ENCODE measurements at regions not wholly inside any gene's neighbourhood (a gene's known extent, or its start where the extent isn't known, plus 50 kb on each side); places are given as distances from the start of the nearest gene placed in this dataset.

- H3K9ac ChIP-seq (ENCODE audit: low read depth, low read length) = no peak overlapping the region
- no peaks in the 10 kb centered on the region for H3K36me3 ChIP-seq (ENCODE audit: insufficient read depth, low read length)
- no peaks in the 10 kb centered on the region for H3K9me3 ChIP-seq (ENCODE audit: control insufficient read depth, insufficient read depth, low read length)
- no peaks in the 10 kb centered on the region for H3K4me1 ChIP-seq (ENCODE audit: insufficient read depth, low read length)
Observed at GRCh38 chr18:56322406-56322805, 316.0 kb downstream of the TXNL1 start.

- Histone ChIP-seq H3K9ac (ENCODE audit: low read depth, low read length) (no peak overlapping the region), H3K4me1 (ENCODE audit: insufficient read depth, low read length) (no peaks in the 10 kb centered on the region), H3K36me3 (ENCODE audit: insufficient read depth, low read length) (no peaks in the 10 kb centered on the region), H3K9me3 (ENCODE audit: control insufficient read depth, insufficient read depth, low read length) (no peaks in the 10 kb centered on the region)
Observed at GRCh38 chr18:56321470-56321869, 316.9 kb downstream of the TXNL1 start.

GRCh38 chr18:56319953-56320352, 318.4 kb downstream of the TXNL1 start:
- Histone ChIP-seq H3K9ac (ENCODE audit: low read depth, low read length) (no peak overlapping the region), H3K4me1 (ENCODE audit: insufficient read depth, low read length) (no peaks in the 10 kb centered on the region), H3K9me3 (ENCODE audit: control insufficient read depth, insufficient read depth, low read length) (no peaks in the 10 kb centered on the region), H3K36me3 (ENCODE audit: insufficient read depth, low read length) (no peaks in the 10 kb centered on the region)

DNA sequence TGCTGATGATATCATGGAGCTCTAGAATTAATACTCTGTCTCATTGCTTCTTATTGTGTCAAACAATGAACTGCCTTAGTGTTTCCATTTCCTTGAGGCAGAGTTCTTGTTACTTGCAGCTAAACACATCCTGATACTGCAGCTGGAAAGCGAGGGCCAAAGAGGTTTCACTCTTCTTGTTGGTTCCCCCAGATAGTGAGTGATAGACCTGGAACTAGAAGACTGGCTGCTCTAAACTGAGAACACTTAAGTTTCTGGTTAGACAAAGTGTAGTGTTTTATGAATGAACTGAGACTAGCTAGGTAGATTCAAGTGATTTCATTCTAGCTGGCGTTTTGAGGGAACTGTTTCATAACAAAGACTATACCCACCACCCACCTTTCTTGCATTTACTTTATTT, 321.7 kb downstream of the TXNL1 start:
- no peaks in the 10 kb centered on the region for H3K4me1 ChIP-seq (ENCODE audit: insufficient read depth, low read length)
- H3K9me3 ChIP-seq (ENCODE audit: control insufficient read depth, insufficient read depth, low read length) = no peaks in the 10 kb centered on the region
- H3K9ac ChIP-seq (ENCODE audit: low read depth, low read length) = no peak overlapping the region
- no peaks in the 10 kb centered on the region for H3K36me3 ChIP-seq (ENCODE audit: insufficient read depth, low read length)

- H3K36me3 ChIP-seq (ENCODE audit: insufficient read depth, low read length) = no peaks in the 10 kb centered on the region
- no peak overlapping the region for H3K9ac ChIP-seq (ENCODE audit: low read depth, low read length)
- no peaks in the 10 kb centered on the region for H3K4me1 ChIP-seq (ENCODE audit: insufficient read depth, low read length)
- no peaks in the 10 kb centered on the region for H3K9me3 ChIP-seq (ENCODE audit: control insufficient read depth, insufficient read depth, low read length)
Observed at GRCh38 chr18:56315363-56315762, 323.0 kb downstream of the TXNL1 start.

GRCh38 chr18:56314396-56314795, 324.0 kb downstream of the TXNL1 start:
- Histone ChIP-seq H3K4me1 (ENCODE audit: insufficient read depth, low read length) (no peaks in the 10 kb centered on the region), H3K36me3 (ENCODE audit: insufficient read depth, low read length) (no peaks in the 10 kb centered on the region), H3K9me3 (ENCODE audit: control insufficient read depth, insufficient read depth, low read length) (no peaks in the 10 kb centered on the region), H3K9ac (ENCODE audit: low read depth, low read length) (no peak overlapping the region)

DNA sequence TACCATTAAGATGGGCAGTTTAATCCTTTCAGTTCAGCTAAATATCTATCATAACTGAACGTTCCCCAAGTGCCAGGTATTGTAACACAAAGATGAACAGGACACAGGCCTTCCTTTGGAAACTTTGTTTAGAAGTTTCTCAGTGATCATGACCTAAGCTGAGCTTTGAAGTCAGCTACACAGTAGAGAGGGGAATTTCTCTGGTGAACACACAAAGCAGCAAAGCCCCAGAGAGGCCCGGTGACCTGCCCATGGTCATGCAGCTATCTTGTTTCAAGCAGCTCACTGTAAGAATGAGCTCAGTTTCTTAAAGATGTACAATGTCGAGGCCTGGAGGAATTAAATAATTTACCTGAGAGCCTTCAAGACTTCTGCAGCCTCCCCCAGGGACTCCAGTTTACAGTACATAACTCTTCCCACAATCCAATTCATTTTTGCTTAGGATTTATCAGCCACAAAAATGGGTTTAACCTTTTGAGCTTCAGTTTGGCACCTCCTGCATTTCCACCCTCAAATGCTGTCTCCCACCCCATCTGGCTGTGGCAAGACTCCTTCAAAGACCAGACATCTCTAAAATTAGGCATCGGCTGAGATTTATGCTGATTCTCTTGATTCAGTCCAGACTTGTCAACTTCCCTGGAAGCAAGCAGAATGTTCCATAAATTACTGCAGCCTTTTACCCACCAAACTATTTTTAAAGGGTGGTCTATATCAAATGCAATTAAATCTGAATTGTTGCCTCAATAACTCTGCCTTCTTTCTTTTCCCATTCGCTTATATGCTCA, 325.6 kb downstream of the TXNL1 start:
- Histone ChIP-seq H3K9ac (ENCODE audit: low read depth, low read length) (no peak overlapping the region), H3K9me3 (ENCODE audit: control insufficient read depth, insufficient read depth, low read length) (no peaks in the 10 kb centered on the region), H3K36me3 (ENCODE audit: insufficient read depth, low read length) (no peaks in the 10 kb centered on the region), H3K4me1 (ENCODE audit: insufficient read depth, low read length) (no peaks in the 10 kb centered on the region)

DNA sequence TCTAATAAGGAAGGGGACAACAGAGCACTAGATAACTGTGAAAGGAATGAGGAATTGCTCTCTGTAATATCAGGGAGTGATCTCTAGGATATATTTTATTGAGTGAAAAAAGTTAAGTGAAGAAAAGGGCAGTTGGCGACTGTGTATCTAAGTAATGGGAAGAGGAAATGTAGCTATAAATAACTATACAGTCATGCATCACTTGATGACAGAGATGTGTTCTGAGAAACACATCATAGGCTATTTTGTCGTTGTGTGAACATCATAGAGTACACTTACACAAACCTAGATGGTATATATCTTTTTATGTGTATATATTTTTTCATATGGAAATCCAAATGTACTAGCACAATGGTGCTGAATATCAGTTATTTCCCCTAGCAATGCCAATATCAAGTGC, 329.3 kb downstream of the TXNL1 start:
- no peak overlapping the region for H3K9ac ChIP-seq (ENCODE audit: low read depth, low read length)
- H3K4me1 ChIP-seq (ENCODE audit: insufficient read depth, low read length) = peaks cover 7% of the 10 kb centered on the region; the same call in 1 of the 2 replicates
- no peaks in the 10 kb centered on the region for H3K9me3 ChIP-seq (ENCODE audit: control insufficient read depth, insufficient read depth, low read length)
- no peaks in the 10 kb centered on the region for H3K36me3 ChIP-seq (ENCODE audit: insufficient read depth, low read length)

GRCh38 chr18:56307354-56308170, 330.8 kb downstream of the TXNL1 start:
- Histone ChIP-seq H3K4me1 (ENCODE audit: insufficient read depth, low read length) (peaks cover 7% of the 10 kb centered on the region; the same call in 1 of the 2 replicates), H3K9ac (ENCODE audit: low read depth, low read length) (no peak overlapping the region), H3K36me3 (ENCODE audit: insufficient read depth, low read length) (no peaks in the 10 kb centered on the region), H3K9me3 (ENCODE audit: control insufficient read depth, insufficient read depth, low read length) (no peaks in the 10 kb centered on the region)

DNA sequence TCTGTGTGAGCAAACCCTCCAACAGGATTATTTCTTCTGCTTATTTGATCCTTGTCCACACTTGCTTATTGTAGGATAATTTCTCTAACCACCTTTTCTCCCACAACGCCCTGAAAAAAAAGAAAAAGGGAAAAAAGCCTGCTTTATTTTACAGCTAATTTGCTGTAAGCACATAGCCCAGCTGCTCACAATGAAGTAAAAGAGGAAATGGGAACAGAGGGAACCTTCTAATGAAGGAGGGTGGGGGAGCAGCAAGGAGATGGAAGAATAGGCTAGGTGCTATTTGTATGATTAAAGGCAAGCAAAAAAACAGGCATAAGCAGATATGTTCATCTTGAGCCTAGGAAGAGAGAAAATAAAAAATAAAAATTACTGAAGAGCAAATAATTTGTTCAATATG, 331.6 kb downstream of the TXNL1 start:
- Histone ChIP-seq H3K9me3 (ENCODE audit: control insufficient read depth, insufficient read depth, low read length) (no peaks in the 10 kb centered on the region), H3K9ac (ENCODE audit: low read depth, low read length) (no peak overlapping the region)

GRCh38 chr18:56305583-56305982, 332.8 kb downstream of the TXNL1 start:
- Histone ChIP-seq H3K9ac (ENCODE audit: low read depth, low read length) (no peak overlapping the region), H3K4me1 (ENCODE audit: insufficient read depth, low read length) (peaks cover 7% of the 10 kb centered on the region; the same call in 1 of the 2 replicates), H3K9me3 (ENCODE audit: control insufficient read depth, insufficient read depth, low read length) (no peaks in the 10 kb centered on the region), H3K36me3 (ENCODE audit: insufficient read depth, low read length) (no peaks in the 10 kb centered on the region)

More for the DNA sequence above, 331.6 kb downstream of the TXNL1 start:
- no peaks in the 10 kb centered on the region for H3K36me3 ChIP-seq (ENCODE audit: insufficient read depth, low read length)
- H3K4me1 ChIP-seq (ENCODE audit: insufficient read depth, low read length) = peaks cover 7% of the 10 kb centered on the region; the same call in 1 of the 2 replicates

GRCh38 chr18:56302156-56302555, 336.2 kb downstream of the TXNL1 start:
- Histone ChIP-seq H3K36me3 (ENCODE audit: insufficient read depth, low read length) (no peaks in the 10 kb centered on the region), H3K4me1 (ENCODE audit: insufficient read depth, low read length) (peaks cover 7% of the 10 kb centered on the region; the same call in 1 of the 2 replicates), H3K9me3 (ENCODE audit: control insufficient read depth, insufficient read depth, low read length) (no peaks in the 10 kb centered on the region), H3K9ac (ENCODE audit: low read depth, low read length) (no peak overlapping the region)

DNA sequence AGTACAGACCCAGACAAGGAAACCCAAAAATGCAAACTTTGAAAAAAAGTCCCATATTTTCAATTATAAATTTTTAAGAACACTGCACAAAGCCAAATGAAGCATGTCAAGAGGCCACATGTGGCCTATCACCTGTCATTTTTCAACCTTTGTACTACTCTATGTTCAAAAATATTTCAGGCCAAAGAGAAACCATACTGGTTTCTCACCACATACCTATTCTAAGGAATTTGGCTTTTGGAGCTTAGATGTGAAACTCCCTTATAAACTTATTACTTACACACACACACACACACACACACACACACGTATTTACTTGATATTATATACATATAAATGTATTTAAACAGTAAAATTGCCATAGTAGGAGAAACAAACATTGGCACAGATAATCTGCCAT, 338.7 kb downstream of the TXNL1 start:
- no peaks in the 10 kb centered on the region for H3K9me3 ChIP-seq (ENCODE audit: control insufficient read depth, insufficient read depth, low read length)
- no peaks in the 10 kb centered on the region for H3K4me1 ChIP-seq (ENCODE audit: insufficient read depth, low read length)
- no peaks in the 10 kb centered on the region for H3K36me3 ChIP-seq (ENCODE audit: insufficient read depth, low read length)
- H3K9ac ChIP-seq (ENCODE audit: low read depth, low read length) = no peak overlapping the region

GRCh38 chr18:56298935-56299334, 339.5 kb downstream of the TXNL1 start:
- no peaks in the 10 kb centered on the region for H3K4me1 ChIP-seq (ENCODE audit: insufficient read depth, low read length)
- H3K9me3 ChIP-seq (ENCODE audit: control insufficient read depth, insufficient read depth, low read length) = no peaks in the 10 kb centered on the region
- H3K36me3 ChIP-seq (ENCODE audit: insufficient read depth, low read length) = no peaks in the 10 kb centered on the region
- H3K9ac ChIP-seq (ENCODE audit: low read depth, low read length) = no peak overlapping the region

GRCh38 chr18:56296381-56296780, 342.0 kb downstream of the TXNL1 start:
- H3K9me3 ChIP-seq (ENCODE audit: control insufficient read depth, insufficient read depth, low read length) = no peaks in the 10 kb centered on the region
- H3K36me3 ChIP-seq (ENCODE audit: insufficient read depth, low read length) = no peaks in the 10 kb centered on the region
- no peak overlapping the region for H3K9ac ChIP-seq (ENCODE audit: low read depth, low read length)
- no peaks in the 10 kb centered on the region for H3K4me1 ChIP-seq (ENCODE audit: insufficient read depth, low read length)

All from ES-I3 (cell line).